ENCODE measurements at regions not wholly inside any gene's neighbourhood (a gene's known extent, or its start where the extent isn't known, plus 50 kb on each side); places are given as distances from the start of the nearest gene placed in this dataset.

DNA sequence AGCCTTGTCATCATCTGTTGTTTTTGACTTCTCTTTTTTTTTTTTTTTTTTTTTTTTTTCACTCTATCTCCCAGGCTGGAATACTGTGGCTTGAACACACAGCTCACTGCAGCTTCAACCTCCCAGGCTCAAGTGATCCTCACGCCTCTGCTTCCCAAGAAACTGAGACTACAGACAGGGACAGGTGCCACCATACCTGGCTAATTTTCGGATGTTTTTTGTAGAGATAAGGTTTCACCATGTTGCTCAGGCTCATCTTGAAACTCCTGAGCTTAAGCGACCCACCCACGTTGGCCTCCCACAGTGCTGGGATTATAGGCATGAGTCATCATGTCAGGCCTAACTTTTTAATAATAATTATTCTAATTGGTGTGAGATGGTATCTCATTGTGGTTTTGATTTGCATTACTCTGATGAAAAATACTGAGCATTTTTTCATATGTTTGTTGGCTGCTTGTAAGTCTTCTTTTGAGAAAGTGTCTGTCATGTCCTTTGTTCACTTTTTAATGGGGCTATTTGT is 51.3 kb upstream of the OR9G4 start:
- no peak for DNase-seq (ENCODE audit: low read depth, low spot score)
- no peak overlapping the region for H3K4me3 ChIP-seq (ENCODE audit: low read length)
